Activated CD4-positive, CD25-positive, alpha-beta regulatory T cell (primary cell): ENCODE measurements at regions not wholly inside any gene's neighbourhood (a gene's known extent, or its start where the extent isn't known, plus 50 kb on each side); places are given as distances from the start of the nearest gene placed in this dataset.

Source experiments
- DNase-seq, 4 experiments: peaks; one replicate each; lab custom pipeline; 2025; lab: John Stamatoyannopoulos, UW

DNA sequence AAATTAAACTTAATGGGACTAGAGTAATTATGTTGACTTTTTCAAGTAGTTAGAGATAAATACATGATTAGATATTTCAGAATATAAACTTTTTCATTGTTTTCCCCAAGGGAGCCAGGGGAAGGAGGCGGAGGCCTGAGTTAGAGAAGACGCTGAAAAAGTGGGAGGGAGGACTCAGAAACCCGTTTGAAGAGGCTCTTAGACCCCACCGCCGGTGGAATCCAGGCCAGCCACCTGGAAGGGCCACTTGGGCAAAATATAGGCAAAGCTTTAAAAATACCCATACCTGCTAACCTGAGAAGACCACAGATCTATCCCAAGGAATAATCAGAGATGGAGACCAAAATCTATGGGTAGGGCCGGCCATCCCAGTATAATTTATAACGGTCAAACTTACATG is 242.6 kb downstream of the PTPRU start:
- no peak for DNase-seq

DNA sequence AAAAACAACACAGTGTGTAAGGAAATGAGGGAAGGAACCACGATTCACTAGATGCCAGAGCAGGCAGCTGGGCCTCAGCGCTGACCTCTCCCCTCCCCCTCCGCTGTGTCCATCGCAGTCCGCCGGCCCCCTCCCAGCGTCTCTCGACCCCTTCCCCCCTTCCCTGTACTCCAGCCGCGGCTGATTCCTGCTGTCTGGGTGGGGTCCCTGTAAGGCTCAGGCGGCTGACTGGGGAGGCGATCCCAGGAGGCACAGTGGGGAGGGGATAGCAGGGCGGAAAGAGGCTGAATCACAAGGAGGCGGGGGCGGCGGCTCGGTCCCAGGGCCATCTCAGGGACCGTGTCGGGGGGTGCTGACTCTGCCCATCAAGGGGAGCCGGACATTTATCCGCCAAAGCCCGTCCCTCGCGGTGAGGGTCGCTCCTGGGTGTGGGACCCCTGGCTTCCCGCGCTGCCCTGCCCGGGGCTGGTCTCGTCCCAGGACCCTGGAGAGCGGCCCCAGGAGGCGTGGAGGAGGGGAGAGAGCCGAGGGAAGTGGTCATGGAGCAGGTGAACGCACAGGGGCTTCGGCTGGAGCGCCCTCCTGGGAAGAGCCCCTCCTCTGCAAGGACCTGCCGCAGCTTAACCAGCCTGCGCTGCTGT is 241.9 kb downstream of the PTPRU start:
- DNase-seq, result no peak

DNA sequence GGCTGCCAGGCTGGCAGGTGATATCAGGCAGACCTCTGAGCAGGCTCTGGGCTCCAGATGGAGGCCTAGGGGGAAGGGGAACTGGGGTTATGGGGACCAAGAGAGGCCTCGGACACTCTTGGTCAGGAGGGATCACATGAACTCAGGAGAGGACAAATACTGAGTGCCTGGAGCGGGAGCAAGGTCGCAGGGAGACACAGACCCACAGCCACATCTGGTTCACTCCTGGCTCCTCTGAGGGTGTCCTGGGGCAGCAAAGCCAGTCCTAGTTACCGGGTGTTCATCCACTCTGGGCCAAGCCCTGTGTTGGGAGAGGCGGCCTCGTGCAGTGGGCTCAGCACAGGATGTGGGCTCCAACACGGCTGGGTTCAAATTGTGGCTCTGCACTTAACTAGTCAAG is 239.0 kb downstream of the PTPRU start:
- no peak for DNase-seq

DNA sequence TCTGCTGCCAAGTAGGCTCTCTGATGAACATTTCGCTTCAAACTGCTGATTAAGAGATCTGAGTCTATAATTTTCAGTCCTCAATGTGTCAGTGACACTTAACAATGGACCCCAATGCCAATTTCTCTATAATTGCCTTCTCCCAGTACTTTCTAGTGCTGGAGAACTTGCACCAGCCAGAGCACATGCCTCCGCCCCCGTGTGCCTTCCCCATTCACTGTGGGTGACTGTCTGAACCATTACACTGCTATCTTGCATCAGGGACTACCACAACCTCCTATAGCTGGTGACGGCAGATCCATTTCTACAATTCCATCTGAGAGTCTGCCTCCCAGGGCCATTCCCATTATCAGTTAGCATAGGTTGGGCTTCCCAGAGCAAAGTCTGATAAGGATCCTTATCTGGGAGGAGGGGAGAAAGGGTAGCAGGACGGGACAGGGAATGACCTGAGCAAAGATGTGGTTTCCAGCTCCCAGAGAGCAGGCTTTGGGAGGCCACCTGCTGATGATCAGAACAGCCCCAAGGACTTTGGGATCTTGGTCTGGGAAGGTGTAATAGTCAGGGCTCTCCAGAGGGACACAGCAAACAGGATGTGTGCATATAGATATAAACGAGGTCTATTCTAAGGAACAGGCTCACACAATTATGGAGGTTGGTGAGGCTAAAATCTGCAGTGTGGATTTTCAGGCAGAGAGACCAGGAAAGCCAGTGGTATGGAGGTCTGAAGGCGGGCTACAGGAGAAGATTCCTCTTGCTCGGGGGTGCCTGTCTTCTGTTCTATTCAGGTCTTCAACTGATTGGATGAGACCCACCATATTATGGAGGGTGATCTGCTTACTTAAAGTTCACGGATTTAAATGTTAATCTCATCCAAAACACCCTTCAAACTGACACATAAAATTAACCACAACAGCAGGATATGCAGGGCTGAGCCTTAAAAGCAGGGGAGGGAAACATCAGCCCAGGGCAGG is 238.2 kb downstream of the PTPRU start:
- DNase-seq, result no peak

DNA sequence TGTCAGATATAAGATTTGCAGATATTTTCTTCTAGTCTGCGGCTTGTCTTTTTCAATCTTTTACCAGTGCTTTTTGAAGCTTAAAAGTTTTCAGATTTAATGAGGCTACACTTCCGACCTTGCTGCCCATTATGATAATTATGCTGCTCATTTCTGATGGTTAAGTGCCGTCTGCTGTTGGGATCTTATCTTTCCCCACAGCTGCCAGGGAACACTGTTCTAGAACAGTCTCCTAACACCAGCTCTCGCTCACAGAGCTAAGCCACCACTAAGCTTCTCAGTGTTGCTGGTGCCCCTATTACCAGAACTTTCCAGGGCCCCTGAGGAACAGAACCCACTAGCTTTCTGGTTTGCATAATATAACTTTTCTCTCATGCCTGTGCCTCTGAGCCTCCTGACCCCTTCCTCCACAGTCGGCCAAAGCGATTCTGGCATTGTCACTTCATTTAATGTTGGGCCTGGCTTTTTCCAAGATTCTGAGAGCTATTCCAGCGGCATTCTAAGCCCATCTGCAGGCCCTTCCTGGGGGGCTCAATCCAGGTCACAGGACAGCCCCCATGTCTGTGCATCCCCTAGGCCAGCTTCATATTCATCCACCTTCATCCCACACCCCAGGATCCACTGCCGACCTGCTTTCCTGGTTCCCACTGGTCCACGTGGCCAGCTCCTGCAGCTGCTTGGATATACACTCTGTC is 237.0 kb downstream of the PTPRU start:
- DNase-seq, result no peak

DNA sequence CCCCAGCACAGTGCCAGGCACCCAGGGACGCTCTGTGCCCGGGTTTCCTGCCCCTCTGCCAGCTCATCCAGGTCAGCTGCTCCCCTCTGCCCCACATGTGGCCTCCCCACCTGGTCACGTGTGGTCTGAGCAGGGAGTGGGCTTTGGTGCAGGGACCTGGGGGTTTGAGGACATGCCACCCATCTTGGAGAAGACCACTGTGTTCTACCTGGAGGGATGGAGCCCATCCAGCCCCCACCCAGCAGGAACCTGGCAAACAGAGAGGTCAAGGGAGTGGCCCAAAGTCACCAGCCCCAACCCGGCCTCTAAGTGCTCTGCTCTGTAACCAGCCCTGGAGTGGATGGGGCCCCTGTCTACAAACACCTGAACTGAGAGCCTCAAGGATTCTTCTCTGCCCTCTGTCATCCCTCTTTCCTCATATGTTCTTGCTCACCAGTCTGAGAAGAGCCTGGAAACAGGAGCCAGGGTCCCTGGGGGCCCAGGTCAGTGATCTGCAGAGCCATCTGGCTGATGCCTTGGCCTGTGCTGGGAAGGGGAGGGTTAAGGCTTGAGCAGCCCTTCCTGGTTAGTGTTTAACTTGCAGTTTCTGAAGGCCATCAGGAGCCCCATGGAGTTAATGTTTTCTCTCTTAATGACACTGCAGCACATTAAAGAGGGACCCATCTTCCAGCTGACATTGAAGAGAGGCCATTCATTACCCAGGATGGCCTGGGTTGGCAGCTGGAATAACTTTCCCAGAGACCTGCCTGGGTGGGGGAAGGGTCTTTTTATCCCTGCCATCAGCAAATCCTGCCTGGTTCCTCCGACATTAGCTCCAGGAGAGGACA is 235.4 kb downstream of the PTPRU start:
- DNase-seq, result no peak

DNA sequence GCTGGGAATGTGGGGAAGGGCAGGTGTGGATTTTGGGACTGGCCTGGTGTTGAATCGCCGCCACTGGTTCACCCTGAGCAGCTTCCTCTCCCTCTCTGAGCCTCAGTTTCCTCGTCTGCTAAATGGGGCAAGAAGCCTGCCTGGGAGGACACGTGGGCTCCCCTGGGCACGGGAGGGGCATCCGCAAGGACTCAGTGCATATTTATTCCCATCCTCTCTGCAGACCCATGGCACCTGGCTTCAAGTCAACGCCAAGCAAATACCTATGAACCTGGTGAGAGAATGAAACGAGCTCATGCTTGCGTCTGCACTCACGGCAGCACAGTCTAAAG is 234.4 kb downstream of the PTPRU start:
- DNase-seq, result no peak

DNA sequence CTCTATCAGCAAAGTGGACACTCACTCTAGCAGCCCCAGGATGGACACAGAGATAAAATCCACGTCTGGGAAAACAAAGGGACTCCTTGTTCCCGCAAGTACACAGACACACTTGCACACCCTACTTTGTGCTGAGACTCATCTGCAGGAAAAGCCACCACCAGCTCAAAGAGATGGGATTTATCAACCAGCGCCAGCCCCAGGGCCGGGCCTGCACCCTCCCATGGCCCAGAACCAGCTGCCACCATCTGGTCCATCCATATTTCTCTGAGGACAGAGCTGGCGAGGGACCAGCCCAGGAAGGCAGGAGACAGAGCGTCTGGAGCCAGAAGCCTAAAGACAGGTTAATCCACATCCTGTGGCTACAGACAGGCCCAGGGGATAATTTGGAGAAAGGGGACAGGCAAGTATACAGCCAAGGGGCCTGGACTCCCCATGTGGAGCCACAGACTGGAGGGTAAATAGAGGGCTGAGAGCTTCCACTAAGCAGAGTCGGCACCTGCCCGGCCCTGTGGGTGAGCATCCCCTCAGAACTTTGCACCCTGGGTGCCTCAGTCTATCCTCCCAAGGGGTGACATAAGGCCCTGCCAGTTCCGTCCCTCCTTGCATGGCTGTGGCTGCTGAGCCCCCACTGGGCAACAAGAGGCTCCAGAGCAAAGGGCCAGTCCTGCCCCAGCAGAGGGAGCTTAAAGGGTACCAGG is 233.9 kb downstream of the PTPRU start:
- DNase-seq, result no peak

DNA sequence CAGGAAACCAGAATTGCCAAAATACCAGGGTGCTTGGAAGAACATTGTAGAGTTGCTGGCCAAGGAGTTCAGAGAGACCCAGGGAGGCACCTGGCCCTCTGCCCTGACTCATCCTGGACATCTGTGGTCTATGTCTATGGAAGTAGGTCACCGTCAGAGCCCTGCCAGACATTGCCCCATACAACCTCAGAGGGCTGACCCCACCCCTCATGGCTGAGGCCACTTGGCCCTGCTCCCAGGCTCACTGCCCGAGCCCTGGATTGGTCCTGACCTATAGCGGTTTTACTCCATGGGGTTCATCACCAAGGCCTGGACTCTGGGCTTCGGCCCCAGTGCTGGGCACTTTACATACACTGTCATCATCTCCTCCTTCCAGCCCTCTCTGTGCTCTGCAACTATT is 233.1 kb downstream of the PTPRU start:
- DNase-seq, result no peak

DNA sequence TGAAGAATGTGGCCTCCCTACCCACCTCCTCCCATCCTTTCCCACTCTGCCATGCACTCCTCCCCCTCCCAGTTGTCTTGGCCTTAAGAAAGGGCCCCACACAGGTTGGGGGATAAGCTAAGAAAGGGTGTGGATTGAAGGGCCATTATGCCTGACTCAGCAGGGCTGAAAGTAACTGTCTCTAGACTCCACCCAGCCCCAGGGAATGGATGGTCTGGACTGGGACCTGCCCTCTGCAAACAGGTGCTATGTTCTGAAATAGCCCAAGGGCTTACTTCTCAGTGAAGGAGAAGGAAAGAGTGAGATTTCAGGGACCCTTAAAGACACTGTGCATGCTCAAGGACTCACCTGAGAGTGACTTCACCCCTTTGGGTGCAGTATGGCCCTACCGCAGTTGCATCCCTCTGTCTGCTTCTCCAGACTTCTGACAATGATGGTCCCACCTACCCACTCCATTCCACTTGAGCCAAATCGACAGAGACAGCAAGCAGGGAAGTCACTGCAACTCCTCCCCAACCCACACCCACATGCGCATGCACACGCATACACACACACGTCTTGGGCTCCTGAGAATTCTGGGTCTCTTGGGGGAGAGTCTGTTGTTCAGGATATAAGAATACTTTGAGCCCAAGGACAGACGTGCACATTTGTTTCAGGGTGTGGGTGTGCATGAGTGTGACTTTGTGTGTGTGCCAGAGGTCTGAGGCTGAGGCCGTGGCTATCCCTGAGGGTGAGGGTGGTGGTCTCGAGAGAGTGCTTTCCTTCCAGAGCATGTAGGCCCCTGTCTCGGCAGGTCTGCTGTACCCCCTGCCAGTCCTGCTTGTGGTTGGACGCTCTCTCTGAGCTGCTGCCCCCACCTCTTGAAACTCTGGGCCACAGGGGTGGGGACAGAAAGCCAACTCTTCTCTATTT is 231.9 kb downstream of the PTPRU start:
- no peak for DNase-seq

DNA sequence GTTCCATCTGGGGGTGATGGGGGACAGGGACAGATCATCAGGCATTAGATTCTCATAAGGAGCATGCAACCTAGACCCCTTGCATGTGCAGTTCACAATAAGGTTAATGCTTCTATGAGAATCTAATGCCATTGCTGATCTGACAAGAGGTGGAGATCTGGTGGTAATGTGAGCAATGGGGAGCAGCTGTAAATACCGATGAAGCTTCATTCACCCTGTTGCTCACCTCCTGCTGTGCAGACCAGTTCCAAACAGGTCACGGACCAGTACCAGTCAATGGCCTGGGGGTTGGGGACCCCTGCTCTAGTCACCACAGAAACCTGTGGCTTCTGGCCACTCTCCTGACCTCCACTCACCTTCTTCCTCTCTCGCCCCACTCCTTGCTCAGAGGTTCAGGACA is 229.9 kb downstream of the PTPRU start:
- DNase-seq, result no peak

DNA sequence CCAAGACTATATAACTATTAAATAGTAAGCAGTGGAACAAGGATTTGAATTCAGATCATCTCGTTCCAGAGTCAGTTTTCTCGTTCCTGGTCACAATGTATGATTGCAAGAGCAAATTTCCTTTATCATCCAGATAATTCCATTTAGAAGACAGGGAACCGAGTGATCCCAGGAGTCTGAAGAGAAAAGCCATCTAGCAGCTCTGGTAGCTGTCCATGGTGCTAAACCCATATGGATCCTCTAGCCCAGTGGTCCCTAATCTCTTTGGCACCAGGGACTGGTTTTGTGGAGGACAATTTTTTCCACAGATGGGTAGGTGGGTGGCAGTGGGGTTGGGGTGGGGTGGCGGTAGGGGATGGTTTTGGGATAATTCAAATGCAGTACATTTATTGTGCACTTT is 229.4 kb downstream of the PTPRU start:
- no peak for DNase-seq

DNA sequence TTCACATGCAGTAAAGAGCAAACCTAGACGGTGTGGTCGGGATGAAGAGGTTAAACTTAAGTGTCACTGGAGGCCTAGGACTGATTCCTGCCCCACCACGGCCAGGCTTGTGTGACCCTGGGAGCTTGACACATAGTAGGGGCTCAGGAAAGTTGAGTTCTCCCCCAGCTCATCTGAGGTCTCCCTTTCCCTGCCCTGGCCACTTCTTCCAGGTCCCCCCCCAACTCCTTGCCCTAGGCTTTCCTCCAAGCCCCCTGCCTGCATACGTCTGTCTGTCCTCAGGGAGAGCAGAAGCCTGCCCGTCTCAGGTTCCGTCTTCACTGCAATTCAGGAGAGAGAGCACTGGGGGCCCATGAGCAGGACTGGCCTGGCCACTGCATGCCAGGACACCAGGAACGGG is 225.8 kb downstream of the PTPRU start:
- no peak for DNase-seq

DNA sequence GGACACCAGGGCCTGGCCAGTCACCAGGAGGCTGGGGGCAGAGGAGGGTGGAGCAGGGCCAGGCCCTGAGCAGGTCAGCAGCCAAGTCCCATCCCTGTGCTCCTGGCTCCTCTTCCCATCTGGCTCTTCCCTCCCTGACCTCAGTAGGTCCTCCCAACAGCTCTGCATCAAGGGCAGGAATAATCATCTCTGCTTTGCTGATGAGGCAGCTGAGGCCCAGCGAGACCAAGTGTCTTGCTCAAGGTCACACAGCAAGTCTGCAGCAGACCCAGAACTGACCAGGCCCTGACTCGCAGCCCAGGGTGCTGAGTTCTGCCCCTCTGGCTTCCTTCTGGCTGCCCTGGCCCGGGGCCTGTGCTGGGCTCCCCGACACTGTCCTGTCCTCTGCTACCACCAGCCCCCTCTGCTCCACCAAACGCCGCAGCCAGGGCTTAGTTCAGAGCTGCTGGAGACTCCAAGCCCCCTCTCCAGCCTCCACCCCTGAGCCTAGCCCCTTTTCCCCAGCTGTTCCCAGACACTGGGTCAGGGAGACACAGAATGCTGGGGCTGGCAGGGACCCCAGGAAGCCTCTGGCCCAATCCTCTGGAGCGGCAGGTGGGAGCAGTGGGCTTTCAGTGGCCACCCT is 224.9 kb downstream of the PTPRU start:
- no peak for DNase-seq

DNA sequence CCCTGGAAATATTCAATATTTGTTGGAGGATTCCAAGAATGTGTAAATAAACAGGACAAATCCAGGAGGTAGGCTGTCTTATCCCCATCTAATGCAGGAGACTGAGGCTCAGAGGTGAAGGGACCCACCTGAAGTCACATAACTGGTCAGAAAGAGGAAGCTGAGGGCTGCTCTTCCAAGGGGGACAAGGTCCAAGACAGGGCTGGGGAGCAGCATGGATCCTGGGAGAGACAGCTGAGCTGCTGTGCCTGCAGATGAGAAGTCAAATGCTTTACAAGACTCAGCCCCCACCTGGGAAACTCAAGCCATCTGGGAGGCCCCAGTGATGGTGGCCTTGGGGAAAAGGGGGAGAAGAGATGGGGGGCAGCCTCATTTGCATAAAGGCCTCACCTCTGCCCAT is 224.4 kb downstream of the PTPRU start:
- no peak for DNase-seq

DNA sequence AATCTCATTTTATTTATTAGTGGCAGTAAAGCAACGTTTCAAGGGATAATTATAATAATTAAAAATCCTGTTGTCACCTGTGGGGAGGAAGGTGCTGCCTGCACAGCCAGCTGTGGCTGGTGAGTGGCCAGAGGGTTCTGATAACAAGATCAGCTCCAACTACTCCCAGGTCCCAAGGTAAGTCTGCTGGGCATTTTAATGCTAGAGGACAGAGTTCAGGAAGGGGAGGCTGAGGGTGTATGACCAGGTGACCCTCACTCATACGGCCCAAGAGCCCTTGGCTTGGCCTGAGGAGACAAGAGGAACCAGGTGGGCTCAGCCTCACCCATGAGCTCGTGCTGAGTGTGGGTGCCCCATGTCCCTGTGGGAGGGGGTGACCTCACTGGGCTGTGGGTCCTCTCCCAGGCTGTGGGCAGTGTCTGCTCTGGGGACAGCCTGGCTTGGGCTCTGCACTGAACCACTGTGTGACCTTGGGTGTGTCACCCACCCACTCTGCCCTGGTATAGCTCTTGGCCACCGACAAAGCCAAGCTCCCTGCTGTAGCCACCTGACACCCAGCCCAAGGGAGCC is 223.8 kb downstream of the PTPRU start:
- no peak for DNase-seq

DNA sequence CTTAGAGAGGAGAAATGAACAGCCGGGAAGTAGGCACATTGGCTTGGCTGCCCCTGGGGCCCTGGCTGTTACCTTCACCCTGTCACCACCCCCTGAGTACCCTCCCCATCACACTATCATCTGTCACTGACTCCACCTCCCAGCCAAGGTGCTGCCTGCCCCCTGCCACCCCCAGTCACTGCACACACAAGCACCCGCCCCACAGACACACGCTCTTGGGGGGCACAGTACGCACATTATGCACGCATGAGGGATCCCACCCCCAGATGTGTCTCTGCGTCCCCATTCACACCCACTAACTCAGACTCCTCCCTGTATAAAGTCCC is 223.3 kb downstream of the PTPRU start:
- no peak for DNase-seq

DNA sequence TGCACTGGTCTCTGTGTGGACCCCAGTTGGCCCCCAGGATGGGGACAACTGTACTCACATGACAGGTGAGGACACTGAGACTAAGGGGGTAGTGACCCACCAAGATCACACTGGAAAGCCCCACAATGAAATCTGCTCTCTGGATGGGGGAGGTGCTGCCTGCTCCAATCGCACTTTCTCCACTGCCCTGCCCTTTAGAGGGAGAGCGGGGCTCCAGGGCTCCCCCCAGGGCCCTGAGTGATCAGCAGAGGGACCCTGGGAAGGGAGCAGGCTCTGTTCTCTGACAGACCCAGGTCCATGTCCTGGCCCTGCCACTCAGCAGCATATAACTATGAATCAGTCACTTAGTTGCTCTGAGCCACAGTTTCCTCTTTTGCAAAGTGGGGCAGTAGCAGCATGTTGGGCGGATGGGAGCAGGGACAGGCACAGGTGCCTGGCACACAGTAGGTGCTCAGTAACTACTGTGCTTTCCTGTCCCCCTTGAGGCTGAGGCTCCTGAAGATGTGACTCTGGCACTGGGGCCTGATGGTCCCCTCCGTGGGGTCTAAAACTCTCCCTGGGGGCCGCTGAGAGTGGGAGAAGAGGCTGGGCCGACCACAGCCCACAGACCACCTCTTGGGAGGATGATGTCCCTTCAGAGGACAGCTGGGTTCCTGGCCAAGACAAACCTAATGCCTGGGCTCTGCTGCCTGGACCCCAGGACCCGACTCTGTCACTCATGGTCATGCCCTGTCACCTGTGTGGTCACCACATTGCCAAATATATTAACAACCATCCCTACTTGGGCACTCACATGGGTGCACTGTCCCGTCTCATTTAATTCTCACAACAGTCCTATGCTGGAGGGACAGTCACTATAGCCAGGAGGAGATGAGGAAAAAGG is 222.7 kb downstream of the PTPRU start:
- no peak for DNase-seq
